Stimulated activated CD8-positive, alpha-beta memory T cell treated with anti-CD3 and anti-CD28 coated beads, Interleukin-4, amount 100 ng/mL, for 4 hours (primary cell): ENCODE measurements at regions not wholly inside any gene's neighbourhood (a gene's known extent, or its start where the extent isn't known, plus 50 kb on each side); places are given as distances from the start of the nearest gene placed in this dataset.

Experiments
- DNase-seq, 2 donors: peaks; one replicate each; pipeline ENCODE4 v3.0.0-alpha.2; 2020; ENCODE audit warnings: low read depth in 2 of 2, low spot score in 1 of 2

DNA sequence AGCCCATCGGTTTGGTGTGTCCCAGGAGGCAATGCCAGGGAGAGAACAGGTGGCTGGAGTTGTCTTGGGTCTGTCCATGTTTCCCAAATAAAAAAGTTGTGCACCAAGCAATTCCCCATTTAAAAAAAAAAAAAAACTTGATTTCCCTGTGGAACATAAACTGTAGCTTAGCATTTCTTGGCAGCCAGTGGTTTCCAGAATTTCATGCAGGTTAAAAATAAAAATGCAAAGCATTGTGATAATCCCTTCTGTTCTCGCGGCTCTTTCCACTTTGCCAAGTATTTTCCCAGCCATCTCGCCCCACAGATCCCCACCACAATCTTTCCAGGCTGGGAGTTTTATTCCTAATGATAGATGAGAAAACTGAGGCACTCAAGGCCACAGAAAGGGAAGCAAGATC is 51.4 kb upstream of the MSX1 start:
- no peak for DNase-seq

DNA sequence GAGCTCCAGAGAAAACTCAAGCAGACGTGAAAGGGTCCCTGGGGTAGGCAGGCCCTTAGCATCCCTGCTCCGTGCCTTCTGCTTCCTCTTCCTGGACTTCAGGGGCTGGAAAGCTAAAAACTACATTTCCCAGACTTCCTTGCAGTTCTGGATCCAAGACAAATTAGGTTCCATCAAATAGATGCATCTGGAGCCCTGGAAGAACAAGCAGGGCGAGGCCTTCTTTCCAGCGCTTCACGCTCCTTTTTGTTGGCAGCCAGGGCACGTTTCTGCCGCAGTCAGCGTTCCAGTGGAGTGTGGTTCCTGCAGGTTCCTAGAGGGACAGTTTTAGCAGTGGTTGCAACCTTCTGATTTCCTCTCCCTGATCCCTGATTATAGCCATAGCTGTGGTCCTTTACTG is 53.6 kb upstream of the MSX1 start:
- no peak for DNase-seq

DNA sequence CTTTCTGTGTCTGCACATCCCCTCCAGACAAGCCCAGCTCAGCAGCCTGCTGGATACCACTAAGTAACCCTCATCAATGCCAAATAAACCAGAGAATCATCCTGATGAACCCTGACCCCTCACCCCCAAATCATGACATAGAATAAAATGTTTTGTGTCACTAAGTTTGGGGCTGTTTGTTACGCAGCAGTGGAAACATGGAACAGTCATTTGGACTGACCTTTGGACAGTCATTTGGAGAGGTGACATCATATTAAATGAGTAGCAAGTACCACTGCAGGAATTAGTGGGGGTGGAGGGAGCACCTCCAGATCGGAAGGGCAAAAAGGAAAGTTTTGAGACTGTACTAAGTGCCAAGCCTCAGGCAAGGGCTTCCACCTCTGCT is 55.6 kb upstream of the MSX1 start:
- no peak for DNase-seq

DNA sequence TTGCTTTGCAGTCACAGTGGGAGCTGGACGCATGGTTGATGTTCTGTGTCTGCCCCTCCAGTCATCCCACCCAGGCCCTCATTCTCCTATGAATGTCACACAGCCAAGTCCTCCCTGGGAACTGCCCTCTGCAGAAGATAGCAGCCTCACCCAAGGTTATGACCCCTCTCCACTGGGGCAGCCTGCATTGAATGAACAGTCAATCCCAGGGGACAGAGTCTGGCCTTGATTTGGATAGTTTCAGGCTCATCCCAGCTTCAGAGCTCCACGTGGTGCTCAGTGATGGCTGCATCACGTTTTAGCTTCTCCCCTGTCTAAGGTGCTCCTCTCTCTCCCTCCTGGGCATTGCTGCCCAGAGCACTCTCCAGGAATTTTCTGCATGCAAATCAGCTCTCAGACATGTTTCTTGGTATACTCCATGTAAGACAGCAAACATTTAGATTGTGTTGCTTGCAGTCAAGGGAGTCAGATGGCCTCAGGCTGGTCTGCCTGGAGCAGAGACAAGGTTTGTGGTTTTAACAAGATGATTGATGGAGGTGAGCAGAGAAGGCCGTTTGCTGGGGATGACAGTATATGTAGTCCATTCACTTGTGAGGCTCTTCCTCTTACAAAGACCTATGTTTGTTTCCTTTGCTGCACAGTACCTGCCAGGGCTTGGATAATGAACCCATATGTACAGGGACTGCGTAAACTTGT is 56.1 kb upstream of the MSX1 start:
- DNase-seq = no peak

DNA sequence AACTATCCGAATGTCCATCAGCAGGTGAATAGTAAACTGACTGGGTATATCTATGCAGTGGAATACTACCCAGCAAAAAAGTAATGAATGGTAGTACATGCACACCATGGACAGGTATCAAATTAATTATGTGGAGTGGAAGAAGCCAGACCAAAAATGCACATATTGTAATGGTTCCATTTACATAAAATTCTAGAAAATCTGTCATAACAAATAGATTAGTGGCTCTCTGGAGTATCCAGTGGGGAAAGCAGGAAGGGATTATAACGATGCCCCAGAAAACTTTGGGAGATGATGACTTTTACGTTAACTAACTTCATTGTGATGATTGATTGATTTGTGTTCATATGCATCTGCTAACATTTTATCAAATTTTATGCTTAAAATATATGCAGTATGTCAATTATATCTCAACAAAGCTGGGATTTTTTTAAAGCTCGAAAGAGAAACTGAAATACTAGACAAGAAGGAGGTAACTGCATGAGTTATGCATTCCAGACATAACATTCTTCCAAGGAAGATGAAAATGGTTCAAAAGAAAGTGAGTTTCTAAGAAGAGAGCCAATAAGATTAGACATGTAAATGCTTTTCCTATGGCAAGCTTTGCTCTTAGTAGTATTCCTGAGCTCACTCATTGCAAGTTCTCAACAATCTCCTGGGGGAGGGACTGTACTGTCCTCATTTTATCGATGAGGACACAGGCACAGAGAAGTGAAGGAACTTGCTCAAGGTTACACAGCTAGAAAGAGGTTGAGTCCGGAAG is 58.6 kb upstream of the MSX1 start:
- no peak for DNase-seq

DNA sequence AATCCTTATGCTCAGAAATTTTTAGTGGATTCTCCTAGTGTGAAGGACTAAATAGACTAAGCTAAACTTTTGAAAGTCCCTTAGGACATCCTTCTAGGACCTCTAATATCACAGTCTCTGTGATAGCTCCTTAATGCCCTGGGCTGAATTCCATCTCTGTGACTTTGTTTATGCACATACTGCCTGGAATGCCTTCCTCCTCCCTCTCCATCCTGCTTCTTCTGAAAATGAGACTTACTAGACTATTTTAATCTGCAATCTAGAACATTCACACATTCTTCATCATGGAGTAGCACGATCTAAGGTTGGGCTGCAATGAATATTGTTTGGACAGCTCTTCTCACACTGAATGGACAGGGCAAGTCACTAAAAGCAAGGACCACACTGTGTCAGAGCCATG is 65.0 kb upstream of the MSX1 start:
- no peak for DNase-seq

DNA sequence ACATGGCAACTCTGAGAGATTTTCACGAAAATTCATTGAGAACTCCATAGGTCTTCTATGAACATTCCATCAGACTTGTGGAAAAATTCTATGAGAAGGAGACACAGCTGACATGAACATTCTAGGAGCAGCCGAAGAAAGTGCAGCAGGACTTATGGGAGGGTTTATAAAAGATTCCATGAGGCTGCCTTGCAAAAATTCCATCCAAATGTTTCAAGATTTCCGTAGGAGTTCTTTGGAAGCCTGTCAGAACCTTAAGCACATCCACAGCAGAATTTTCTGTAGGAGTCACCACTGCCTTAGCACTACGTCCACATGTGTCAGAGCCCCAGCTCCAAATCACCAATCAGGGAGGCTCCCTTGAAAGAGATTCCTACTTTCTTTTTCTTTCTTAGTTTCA is 67.0 kb upstream of the MSX1 start:
- no peak for DNase-seq

DNA sequence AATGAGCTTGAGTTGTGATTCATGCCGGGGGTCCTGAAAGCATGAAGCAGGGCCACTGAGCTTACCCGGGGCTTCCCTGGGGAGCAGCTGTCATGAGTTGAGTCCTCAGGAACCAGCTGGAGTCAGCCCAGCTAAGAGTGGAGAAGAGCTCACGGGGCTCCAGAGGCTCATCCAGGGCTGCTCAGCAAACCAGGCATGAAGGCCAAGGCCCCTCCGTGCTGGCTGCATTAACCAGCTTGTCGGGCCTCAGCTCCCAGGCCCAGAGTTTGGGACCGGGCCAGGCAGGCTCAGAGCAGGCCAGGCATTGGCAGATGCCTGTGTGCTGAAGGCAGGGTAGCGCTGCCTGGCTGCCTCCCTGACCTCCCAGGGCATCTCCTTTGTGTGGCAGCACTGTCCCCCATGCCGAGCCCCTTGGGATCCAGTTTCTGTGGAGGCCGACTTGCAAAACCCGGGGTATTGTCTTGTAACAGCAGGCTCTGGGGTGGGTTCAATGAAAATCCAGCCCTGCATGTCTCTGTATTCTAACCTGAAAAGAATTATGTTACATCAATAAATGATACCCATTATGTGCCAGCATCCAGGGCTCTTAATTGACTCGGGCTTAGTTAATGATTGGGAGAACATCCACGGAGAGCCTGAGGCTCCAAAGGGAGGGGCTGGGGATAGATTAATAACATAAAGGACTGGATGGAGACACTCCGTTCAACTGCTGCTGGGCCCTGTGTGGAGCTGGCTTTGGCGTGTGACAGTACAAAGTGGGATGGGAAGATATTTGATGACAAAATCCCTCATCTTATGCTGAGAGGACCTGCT is 68.0 kb upstream of the MSX1 start:
- DNase-seq = no peak

DNA sequence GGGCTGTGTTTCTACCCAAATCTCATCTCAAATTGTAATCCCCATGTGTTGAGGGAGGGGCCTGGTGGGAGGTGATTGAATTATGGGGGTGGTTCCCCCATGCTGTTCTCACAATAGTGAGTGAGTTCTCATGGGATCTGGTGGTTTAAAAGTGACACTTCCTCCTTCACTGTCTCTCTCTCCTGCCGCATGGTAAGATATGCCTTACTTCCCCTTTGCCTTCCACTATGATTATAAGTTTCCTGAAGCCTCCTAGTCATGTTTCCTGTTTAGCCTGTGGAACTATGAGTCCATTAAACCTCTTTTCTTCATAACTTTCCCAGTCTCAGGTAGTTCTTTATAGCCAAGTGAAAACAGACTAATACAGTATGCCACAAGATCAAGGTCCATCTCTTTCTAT is 70.0 kb upstream of the MSX1 start:
- DNase-seq = no peak

DNA sequence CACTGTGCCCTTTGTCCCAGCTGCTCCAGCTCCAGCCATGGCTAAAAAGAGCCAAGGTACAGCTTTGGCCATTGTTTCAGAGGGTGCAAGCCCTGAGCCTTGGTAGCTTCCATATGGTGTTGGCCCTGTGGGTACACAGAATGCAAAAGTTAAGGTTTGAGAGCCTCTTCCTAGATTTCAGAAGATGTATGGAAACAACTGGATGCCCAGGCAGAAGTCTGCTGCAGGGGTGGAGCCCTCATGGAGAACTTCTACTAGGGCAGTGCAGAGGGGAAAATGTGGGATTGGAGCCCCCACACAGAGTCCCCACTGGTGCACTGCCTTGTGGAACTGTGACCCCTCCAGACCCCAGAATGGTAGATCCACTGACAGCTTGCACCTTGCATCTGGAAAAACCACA is 70.9 kb upstream of the MSX1 start:
- no peak for DNase-seq

DNA sequence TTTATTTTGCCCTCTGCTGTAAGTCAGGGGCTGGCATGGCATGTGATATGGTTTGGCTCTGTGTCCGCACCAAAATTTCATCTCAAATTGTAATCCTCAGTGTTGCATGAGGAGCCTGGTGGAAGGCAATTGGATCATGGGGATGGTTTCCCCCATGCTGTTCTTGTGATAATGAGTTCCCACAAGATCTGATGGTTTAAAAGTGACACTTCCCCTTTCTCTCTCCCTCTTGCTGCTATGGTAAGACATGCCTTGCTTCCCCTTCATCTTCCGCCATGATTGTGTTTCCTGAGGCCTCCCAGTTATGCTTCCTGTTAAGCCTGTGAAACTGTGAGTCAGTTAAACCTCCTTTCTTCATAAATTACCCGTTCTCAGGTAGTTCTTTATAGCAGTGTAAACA is 72.0 kb upstream of the MSX1 start:
- DNase-seq = no peak

DNA sequence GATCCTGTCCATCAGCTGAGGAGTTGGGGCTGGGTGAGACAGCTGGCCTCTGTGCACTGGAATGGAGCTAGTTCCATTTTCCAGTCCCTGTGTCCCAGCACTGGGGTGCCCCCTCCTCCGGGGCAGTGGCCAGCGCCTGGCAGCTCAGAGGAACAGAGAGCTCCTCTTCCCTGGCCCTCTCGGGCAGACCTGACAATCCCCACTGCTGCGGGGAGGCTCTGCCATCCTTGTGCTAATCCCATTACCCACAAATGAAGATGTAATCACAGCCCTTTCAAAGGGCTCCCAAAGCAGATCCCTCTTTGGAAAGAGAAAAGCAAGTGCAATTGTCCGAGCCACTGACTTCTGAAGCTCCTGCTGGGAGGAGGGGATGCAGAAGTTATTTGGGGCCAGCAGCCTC is 75.1 kb upstream of the MSX1 start:
- no peak for DNase-seq

DNA sequence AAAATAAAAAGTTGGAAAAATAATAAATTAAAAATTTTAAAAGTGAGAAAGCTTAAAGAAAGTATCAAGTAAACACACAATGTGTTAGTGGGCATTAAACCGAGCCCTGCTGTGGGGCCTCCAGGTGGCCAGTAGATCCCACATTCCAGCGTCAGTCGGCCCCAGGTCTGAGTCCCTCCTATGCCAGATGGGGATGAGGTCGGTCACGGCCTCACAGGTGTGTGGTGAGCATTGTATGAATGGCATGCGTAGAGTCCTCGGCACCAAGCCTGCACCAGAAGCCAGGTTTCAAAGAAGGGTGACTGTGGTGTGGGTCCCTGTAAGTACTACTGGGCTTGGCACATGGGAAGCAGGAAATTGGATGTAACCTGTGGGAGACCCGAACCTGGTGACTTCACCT is 75.6 kb upstream of the MSX1 start:
- DNase-seq = no peak

DNA sequence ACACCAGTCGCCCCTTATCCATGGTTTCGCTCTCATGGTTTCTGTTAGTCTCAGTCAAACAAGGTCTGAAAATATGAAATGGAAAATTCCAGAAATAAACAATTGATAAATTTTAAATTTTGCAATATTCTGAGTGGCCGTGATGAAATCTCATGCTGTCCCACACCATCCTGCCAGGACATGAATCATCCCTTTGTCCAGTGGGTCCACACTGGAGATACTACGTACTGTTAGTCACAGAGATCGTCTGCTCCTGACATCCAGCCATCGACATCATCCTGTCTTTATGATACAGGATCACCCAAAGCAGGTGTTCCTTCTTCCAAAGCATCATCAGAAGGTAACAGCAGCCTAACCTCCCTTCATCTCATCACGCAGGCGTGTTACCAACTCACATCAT is 76.5 kb upstream of the MSX1 start:
- no peak for DNase-seq

DNA sequence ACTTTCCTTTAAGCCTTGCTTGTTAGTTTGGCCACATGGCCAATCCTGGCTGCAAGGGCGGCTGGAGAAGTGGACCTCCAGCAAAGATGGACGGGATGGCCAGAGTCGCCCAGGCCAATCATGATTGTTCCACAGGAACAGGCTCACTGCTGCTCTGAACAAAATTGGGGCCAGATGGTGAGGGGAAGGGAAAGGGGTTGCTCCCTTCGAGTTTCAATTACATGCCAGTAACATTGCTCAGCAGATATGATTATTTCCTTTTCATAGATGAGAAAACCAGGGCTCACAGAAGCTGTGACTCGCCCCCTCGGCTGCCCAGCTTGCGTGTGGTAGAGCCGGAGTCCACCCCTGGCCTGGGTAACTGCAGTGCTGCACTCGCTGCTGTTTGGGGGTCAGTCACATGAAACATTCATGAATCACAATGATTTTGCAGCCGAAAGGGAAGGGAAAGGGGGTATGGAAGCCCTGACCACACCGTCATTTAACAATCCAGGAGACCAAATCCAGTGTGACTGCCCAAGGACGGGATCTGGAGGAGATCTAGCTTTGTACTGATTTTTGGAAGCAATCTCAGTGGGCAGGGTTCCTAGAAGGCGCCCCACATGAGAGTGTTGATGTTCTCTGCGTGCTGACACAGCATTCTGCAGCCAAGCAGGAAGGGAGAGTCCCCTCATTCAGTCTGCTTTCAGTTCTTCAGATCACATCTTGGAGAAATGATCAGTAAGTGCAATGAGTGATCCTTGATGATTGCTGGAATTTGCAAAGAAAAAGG is 77.3 kb upstream of the MSX1 start:
- DNase-seq = no peak

DNA sequence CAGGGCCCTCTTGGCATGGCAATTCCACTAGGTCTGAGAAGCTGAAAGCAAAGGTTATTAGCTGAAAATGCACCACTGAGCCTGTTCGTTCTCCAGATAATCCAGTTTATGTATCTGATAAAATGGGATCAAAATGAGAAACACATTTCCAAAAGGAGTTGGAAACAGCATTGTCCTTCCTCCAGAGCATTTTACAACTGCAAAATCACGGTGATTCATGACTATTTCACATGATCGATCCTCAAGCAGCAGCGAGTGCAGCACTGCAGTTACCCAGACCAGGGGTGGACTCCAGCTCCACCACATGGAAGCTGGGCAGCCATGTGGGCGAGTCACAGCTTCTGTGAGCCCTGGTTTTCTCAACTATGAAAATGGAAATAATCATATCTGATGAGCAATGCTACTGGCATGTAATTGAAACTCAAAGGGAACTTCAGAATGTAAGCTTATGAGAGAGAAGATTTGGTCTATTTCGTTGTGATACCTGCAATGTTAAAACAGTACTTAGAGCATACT is 78.7 kb upstream of the MSX1 start:
- no peak for DNase-seq

DNA sequence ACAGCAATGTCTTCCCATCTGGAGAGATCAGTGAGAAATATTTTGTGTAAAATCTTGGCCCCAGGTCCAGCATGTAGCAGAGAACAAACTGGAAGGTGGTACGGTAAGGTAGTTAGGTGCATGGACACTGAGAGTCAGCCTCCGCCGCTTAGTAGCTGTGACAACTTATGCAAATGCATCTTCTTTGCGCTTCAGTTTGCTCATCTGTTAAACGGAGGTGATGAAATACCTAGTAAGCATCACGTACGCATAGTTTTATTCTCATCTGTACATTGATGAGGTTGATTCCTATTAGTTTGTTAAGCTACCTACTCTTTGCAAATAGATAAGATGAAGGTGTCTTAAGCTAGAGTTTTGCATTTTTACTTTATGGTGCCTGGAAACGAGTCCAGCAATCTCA is 80.0 kb upstream of the MSX1 start:
- DNase-seq = no peak

DNA sequence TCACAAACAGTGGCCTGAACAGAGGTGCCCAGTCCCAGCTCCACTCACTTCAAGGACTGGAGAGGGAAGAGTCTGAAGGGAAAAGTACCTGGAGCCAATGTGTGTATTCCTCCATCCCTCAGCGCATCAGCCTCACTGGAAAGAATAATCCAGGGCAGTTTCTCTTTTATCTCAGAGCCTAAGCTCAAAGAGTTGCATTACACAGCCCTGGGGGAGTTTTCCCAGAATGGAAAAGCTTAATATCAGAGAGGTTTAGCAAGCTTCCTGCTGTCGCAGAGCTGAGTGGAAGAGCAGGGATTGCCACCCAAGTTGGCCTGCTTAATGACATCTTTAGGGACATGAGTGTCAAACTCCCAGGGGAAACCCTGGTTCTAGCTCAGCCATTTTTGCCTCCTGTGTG is 80.4 kb upstream of the MSX1 start:
- DNase-seq = no peak

DNA sequence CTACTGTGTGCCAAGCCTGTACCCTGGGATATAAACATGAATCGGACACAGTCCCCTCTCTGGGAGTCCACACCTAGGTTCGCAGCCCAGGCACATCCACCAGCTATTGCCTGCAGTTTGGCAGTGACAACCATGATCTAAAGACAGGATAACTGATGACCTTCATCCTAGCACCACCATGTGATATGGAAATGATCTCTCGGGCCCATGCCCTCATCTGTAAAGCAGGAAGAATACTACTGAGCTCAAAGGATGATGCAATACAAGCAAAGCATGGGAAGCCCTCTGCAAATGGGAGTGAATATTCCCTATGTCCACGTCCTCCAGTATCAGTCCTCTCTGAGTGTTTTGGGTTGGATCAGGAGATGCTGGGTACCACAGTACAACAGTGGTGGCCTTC is 80.9 kb upstream of the MSX1 start:
- no peak for DNase-seq

DNA sequence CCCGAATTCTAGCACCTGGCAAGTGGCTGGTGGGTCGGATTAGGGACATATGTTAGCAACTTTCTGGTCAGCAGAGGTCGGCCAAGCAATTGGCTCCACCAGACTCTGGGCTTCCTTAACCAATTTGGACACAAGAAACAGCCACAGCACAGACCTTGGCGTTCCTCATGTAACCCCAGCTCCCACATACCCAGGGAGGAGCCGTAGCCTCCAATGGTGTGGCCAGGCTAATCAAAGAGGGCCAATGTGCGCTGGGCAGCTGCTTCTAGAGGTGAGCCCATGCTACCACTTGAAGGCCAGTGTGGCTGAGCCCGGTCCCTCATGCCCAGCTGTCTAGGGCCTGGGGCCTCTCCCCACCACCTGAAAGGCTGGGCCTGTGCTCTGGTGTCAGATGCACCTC is 82.5 kb upstream of the MSX1 start:
- no peak for DNase-seq

DNA sequence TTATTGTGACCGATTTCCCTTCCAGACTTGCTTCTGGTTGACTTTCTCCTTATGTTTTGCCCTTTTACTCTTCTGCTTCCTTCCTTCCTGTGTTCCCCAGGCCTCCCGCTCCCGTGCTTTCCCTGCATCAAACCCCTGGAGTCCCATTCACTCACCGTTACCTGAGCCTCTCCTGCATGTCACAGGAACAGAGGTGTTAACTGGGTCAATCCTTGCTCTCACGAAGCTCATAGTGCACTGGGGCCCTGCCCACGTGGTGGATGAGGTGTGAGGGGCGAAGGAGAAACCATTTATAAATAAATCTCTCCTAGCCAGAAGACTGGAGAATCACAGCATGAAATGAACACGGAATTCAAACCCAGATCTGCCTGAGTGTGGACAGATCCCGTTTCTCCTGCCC is 83.1 kb upstream of the MSX1 start:
- DNase-seq = no peak
